ENCODE measurements at regions not wholly inside any gene's neighbourhood (a gene's known extent, or its start where the extent isn't known, plus 50 kb on each side); places are given as distances from the start of the nearest gene placed in this dataset.

GRCh38 chr2:195049372-195050031 is 607.5 kb upstream of the SLC39A10 start:
- TF ChIP-seq TAF1 (IDR thresholded peaks at IDR 0.05; ENCODE audit: low read depth) (no peak), NFIC (IDR thresholded peaks at IDR 0.05) (no peak), EP300 (IDR thresholded peaks at IDR 0.05; ENCODE audit: borderline replicate concordance) (no peak), ZBTB7A (IDR thresholded peaks at IDR 0.05; ENCODE audit: low read depth) (no peak), CEBPB (IDR thresholded peaks at IDR 0.05) (no peak), MAX (IDR thresholded peaks at IDR 0.05) (no peak), REST (IDR thresholded peaks at IDR 0.05; ENCODE audit: low read depth) (no peak), EGR1 (IDR thresholded peaks at IDR 0.05) (no peak), RAD21 (IDR thresholded peaks at IDR 0.05; ENCODE audit: low read depth) (no peak), CREB1 (IDR thresholded peaks at IDR 0.05; ENCODE audit: low read depth) (no peak), YY1 (IDR thresholded peaks at IDR 0.05; ENCODE audit: low read depth) (no peak)

- TF ChIP-seq FOXM1 (IDR thresholded peaks at IDR 0.05; ENCODE audit: borderline replicate concordance, low read depth): no peak
- TF ChIP-seq ZBTB7A (IDR thresholded peaks at IDR 0.05; ENCODE audit: low read depth): no peak
- TF ChIP-seq CREB1 (IDR thresholded peaks at IDR 0.05; ENCODE audit: low read depth): no peak
- no peak for TF ChIP-seq YY1 (IDR thresholded peaks at IDR 0.05; ENCODE audit: low read depth)
- no peak for TF ChIP-seq CEBPB (IDR thresholded peaks at IDR 0.05)
- no peak for TF ChIP-seq TCF12 (IDR thresholded peaks at IDR 0.05; ENCODE audit: low read depth)
- TF ChIP-seq RAD21 (IDR thresholded peaks at IDR 0.05; ENCODE audit: low read depth): no peak
- TF ChIP-seq USF1 (IDR thresholded peaks at IDR 0.05): no peak
- no peak for TF ChIP-seq NFIC (IDR thresholded peaks at IDR 0.05)
- no peak for TF ChIP-seq EGR1 (IDR thresholded peaks at IDR 0.05)
- TF ChIP-seq REST (IDR thresholded peaks at IDR 0.05; ENCODE audit: low read depth): no peak
- no peak for TF ChIP-seq TAF1 (IDR thresholded peaks at IDR 0.05; ENCODE audit: low read depth)
- no peak for TF ChIP-seq MAX (IDR thresholded peaks at IDR 0.05)
- TF ChIP-seq TEAD4 (IDR thresholded peaks at IDR 0.05): no peak
These were observed 609.1 kb upstream of the SLC39A10 start for GRCh38 chr2:195047955-195048354.

GRCh38 chr2:195044801-195045200 is 612.2 kb upstream of the SLC39A10 start:
- no peak for TF ChIP-seq YY1 (IDR thresholded peaks at IDR 0.05; ENCODE audit: low read depth)
- TF ChIP-seq EP300 (IDR thresholded peaks at IDR 0.05; ENCODE audit: borderline replicate concordance): no peak
- no peak for TF ChIP-seq TEAD4 (IDR thresholded peaks at IDR 0.05)
- no peak for TF ChIP-seq USF1 (IDR thresholded peaks at IDR 0.05)

- TF ChIP-seq MAX (IDR thresholded peaks at IDR 0.05) (no peak), FOXM1 (IDR thresholded peaks at IDR 0.05; ENCODE audit: borderline replicate concordance, low read depth) (no peak), EP300 (IDR thresholded peaks at IDR 0.05; ENCODE audit: borderline replicate concordance) (no peak), CEBPB (IDR thresholded peaks at IDR 0.05) (no peak), NFIC (IDR thresholded peaks at IDR 0.05) (no peak)
These were observed 618.9 kb upstream of the SLC39A10 start for GRCh38 chr2:195038153-195038552.

GRCh38 chr2:195037045-195037444 is 620.0 kb upstream of the SLC39A10 start:
- TF ChIP-seq RAD21 (IDR thresholded peaks at IDR 0.05; ENCODE audit: low read depth): no peak
- no peak for TF ChIP-seq CEBPB (IDR thresholded peaks at IDR 0.05)
- TF ChIP-seq TAF1 (IDR thresholded peaks at IDR 0.05; ENCODE audit: low read depth): no peak

GRCh38 chr2:195031411-195031810 is 625.6 kb upstream of the SLC39A10 start:
- TF ChIP-seq RAD21 (IDR thresholded peaks at IDR 0.05; ENCODE audit: low read depth): no peak
- TF ChIP-seq EP300 (IDR thresholded peaks at IDR 0.05; ENCODE audit: borderline replicate concordance): no peak
- TF ChIP-seq TEAD4 (IDR thresholded peaks at IDR 0.05): no peak
- no peak for TF ChIP-seq TAF1 (IDR thresholded peaks at IDR 0.05; ENCODE audit: low read depth)
- TF ChIP-seq TCF12 (IDR thresholded peaks at IDR 0.05; ENCODE audit: low read depth): no peak
- TF ChIP-seq EGR1 (IDR thresholded peaks at IDR 0.05): no peak
- TF ChIP-seq NFIC (IDR thresholded peaks at IDR 0.05): no peak
- no peak for TF ChIP-seq REST (IDR thresholded peaks at IDR 0.05; ENCODE audit: low read depth)
- no peak for TF ChIP-seq YY1 (IDR thresholded peaks at IDR 0.05; ENCODE audit: low read depth)
- TF ChIP-seq FOXM1 (IDR thresholded peaks at IDR 0.05; ENCODE audit: borderline replicate concordance, low read depth): no peak
- TF ChIP-seq CEBPB (IDR thresholded peaks at IDR 0.05): no peak
- TF ChIP-seq ZBTB7A (IDR thresholded peaks at IDR 0.05; ENCODE audit: low read depth): no peak
- no peak for TF ChIP-seq MAX (IDR thresholded peaks at IDR 0.05)
